GM21619 (cell line): ENCODE measurements at regions not wholly inside any gene's neighbourhood (a gene's known extent, or its start where the extent isn't known, plus 50 kb on each side); places are given as distances from the start of the nearest gene placed in this dataset.
"Not testable (repeated sequence)": the region's sequence is repeated elsewhere in the genome, so short reads cannot be mapped to it uniquely, and the experiment has no call there.

Source experiments
- ATAC-seq: cut with Tn5 transposase; IDR thresholded peaks from one replicate; pipeline ENCODE4 v1.9.1; 2021; ENCODE audit not compliant: unreplicated experiment

DNA sequence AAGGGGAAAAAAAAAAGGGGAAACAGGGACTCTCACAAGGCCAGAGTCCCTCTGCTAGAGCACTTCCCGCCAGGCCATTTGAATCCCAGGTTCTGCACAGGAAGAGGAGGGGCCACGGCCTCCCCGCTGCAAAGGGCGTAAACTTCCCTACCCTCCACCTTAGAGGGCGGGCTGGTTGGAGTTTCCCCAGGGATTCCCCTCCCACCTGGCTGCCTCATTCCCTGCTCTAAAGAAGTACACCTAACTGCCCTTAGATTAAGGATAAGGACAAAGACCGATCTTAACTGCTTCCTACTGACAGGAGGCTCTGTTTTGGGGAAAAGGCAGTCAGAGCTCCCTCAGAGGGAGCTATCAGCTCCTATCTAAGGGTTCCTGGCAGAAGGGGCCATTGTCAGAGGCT lies 102.0 kb upstream of the ARMC3 start:
- no peak for ATAC-seq

DNA sequence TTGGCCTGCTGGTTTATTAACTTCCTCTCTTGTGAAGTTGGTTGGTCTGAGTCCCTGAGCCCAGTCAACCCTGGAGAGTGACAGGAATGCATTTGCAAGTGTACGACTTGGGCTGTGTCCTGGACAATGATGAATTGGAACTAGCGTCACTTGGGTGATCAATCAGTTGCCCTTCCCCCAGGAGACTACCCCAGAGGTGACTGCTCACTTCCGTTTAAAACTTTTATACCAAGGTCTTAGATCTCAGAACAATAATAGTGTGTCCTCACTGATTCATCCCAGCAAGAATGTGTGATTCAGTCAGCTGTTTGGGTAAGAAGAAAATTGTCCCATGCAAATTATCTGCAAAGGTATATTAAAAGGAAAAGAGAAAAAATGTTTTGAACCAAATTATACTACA lies 102.9 kb upstream of the ARMC3 start:
- no peak for ATAC-seq

DNA sequence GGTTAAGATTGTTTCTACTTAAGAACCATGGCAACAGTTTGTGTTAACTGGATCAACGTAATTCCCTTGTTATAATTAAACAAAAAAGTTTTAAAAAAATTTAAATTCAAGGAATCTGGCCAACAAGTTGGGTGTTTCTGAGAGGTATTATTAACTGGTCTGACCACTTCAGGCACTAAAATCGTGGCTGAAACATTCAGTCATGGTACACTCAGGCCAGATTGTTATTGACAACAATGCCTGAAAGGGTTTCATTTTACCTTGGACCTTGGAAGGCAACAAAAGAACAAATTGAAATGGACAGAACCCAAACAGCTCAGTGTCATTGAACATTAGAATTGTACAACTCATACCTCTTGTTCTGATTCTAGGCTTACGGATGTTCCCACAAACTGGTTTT lies 103.3 kb upstream of the ARMC3 start:
- no peak for ATAC-seq

DNA sequence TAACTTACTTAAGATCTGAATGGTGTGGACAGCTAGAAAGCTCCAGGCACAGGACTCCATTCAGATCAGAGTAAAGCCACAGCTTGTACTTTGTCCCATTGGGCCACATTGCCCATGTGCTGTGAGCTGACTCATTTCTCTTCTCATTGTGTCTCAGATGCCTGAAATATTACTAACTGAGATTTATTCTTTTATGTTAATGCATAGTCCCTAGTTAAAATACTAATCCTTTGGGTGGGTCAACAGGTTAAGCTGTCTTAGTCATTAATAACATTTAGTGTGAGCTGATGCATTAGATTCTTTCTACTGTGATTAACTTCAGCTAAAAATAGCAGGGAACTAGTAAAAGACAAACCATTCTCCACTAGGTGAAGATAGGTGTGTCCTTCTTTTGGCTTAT lies 104.7 kb upstream of the ARMC3 start:
- peak; percentile 77 for ATAC-seq

DNA sequence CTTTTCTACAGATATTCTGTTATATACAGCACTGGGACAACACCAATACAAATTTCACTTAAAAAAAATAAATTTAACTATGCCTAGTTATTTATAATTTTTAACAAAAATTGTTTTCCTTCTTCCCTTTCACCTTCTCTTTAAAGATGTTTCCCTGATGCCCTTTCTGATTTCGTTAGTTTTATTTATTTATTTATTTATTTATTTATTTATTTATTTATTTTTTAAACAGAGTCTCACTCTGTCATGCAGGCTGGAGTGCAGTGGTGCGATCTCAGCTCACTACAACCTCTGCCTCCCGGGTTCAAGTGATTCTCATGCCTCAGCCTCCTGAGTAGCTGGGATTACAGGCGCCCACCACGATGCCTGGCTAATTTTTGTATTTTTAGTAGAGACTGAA lies 105.9 kb upstream of the ARMC3 start:
- ATAC-seq = not testable (repeated sequence)

DNA sequence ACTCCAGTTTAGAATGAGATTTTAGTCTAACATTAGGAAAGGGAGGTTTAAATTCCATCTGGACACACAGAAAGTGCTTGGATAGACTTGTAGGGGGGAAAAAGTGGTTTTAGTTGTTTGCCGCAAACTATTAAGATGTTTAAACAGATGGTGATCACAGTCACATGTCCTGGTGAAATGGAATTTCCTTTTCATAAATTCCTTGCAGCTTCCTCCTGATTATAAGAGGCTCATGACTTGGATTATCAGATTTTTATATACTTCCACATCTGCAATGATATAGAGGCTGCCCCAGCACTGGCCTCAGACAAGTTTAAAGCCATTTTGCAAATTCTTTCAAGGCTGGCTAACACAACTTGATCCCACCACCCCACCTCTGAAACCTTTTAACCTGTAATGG lies 106.4 kb upstream of the ARMC3 start:
- ATAC-seq = no peak

DNA sequence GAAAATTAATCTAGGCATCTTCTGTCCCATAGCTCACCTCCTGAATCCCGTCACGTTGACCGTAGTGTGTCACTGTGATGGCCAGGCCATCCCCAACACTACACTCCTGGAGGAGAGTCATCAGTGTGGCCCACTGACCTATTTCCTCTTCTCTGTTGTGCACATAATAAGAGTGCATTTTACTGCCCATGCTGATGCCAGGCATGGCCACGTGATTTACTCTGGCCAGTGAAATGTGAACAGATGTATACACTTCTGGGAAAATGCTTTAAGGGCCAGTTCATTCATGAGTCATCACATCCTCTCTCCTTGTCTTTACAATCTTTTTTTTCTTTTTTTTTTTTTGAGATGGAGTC lies 101.9 kb upstream of the PIP4K2A start:
- no peak for ATAC-seq

DNA sequence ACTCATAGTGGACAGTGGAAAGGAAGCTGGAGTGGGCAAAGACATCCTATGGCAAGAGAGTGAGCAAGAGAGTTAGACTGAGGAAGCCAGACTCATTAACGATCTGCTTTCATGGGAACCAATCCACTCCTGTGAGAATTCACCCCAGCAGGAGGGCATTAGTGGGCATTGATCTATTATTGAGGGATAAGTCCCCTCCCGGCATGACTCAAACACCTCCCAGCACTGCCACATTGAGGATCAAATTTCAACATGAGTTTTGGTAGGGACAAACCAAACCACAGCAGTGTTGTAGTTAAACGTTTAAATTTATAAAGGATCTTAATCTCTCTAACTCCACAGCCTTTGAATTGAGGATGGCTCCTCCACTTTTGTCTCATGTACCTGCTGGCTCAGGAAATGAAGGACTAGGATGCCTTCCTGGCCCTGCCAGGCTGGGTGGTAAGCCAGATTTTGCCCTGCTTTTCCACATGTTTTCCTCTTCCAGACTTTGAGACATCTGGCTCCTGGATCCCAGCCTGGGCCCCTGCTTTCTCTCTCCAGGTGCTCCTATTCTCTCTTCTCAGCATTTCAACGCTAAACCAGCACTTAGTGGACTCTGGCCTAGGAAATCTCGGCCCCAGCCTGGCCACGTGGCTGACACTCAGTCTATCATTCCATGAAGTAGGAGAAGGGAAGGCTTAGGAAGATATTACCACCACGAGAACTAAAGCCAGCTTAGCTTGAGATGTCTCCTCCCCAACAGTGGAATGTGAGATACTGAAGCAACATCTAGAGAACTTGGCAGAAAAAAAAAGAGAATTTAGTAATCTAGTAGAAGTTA lies 96.5 kb upstream of the PIP4K2A start:
- no peak for ATAC-seq

DNA sequence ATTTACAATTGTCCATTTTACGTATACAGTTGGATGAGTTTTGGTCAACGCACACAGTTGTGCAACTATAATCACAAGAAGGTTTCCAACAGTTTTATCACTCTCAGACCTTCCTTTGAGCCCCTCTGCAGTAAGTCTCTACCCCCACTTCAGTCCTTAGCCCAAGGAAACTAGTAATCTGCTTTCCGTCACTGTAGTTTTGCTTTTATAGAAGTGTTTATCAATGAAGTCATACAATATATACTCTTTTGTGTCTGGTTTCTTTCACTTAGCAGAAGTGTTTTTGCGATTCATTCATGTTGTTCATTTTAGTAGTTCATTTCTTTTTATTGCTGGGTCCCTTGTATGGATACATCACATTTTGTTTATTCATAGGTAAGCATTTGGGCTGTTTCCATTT lies 92.9 kb upstream of the PIP4K2A start:
- ATAC-seq = no peak

DNA sequence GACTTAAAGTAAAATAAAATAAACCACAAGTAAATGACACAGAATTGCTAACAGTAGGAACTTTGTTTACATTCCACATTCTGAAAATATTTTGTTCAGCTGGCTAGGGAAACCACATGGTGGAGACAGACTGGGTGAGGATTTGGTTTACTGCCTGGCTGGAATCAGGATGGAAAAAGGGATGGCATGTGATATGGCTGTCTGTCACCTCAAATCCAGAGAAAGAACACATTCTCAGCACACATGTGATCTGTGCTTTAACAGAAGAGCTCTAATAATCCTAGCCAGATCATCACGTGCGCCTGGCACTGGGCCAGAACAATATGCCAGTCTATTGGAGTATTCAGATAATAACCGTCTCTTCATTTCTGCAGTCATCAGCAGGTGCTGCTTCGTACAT lies 90.9 kb upstream of the PIP4K2A start:
- no peak for ATAC-seq

DNA sequence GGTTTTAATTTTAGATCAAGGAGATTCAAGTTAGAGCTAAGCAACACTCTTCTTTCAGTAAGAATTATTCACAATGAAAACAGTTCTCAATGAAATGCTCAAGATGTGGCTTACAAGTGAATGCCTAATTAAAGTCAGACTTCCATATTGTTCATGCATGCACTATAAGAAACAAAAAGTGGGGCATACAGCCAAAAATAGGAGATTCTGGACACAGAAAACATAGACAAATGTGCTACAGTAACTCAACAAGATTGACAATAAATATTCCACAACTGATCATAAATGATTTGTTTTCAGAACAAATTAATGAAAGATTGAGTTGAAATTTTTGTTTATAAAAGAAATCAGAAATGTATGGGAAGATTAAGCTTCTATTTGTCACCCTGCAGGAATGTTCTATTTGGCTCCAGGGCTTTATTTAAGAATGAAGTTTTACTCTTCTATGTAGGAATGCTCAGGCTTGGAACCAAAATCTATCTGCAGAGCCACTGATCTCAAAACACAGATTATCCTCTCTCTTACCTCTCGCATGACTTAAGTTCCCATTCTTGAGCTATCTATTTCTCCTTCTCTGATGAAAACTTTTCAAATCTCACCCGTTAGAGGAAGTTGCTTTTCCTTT lies 89.0 kb upstream of the PIP4K2A start:
- ATAC-seq = no peak

DNA sequence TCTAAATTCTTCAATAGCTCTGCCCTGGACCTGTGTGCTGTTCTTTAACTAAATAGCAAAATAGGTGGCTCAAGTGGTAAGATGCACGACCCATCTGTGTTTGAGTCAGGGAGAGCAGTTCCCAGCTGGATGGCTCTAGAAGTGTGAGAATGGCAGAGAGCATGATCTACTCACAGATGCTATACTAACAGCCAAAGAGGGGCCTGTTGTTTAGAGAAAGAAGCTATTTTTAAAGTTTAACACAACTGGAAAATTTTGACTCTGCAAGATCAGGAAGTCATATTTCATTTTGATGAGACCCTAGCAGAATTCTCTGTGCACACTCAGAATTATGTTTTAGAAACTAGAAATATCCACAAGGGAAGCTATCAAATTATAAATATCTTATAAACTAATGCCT lies 87.4 kb upstream of the PIP4K2A start:
- ATAC-seq = no peak

DNA sequence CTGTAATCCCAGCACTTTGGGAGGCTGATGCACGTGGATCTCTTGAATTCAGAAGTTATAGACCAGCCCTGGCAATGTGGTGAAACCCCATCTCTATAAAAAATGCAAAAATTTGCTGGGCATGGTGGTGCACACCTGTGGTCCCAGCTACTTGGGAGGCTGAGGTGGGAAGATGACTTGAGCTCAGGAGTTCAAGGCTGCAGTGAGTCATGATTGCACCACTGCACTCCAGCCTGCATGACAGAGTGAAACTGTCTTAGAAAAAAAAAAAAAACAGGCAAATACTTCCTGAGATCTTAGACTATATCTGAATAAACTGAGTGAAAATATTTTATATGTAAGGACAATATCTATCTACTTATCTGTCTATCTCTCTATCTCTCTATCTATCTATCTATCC lies 83.4 kb upstream of the PIP4K2A start:
- not testable (repeated sequence) for ATAC-seq

DNA sequence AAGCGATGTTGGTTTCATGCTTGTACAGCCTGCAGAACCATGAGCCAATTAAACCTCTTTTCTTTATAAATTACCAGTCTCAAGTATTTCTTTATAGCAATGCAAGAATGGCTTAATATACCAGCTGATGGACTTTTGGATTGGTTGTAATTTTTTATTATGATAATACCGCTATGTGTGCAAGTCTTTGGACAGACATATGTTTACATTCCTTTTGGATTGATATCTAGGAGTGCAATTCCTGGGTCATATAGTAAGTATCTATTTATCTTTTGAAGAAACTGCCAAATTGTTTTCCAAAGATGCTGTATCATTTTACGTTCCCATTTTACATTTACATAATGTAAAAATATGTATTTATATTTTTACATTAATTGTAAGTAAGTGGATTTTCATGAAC lies 81.2 kb upstream of the PIP4K2A start:
- no peak for ATAC-seq

DNA sequence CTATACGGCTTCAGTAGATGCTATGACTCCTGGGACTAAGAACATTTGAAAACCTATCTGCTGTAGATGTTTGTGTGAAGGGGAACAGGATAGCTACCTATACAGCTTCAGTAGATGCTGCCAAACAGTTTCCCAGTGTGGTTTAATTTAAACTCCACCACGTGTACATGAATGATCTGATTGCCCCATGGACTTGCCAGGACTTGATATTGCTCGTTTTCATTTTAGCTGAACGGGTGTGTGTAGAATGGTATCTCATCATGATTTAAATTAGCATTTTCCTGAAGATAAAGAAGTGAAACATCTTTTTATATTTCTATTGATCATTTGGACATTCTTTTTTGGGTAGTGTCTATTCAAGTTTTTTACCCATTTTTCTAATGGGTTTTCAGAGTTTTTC lies 77.8 kb upstream of the PIP4K2A start:
- no peak for ATAC-seq

DNA sequence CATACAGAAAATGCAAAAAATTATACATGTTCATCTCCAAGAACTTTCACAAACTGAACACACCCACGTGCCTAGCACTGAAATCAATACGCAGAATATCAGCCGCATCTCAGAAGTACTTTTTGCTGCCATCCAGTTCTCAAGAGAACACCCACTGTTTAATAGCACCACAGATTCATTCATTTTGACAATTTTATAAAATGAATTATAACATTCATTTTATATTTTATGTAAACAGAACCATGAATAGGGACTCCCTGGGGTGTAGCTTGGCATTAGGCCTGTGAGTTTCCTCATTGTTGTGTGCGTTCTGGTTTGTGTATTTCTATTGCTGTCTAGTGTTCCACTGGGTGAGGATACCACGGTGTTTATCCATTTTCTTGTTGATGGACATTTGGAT lies 77.3 kb upstream of the PIP4K2A start:
- ATAC-seq = no peak

DNA sequence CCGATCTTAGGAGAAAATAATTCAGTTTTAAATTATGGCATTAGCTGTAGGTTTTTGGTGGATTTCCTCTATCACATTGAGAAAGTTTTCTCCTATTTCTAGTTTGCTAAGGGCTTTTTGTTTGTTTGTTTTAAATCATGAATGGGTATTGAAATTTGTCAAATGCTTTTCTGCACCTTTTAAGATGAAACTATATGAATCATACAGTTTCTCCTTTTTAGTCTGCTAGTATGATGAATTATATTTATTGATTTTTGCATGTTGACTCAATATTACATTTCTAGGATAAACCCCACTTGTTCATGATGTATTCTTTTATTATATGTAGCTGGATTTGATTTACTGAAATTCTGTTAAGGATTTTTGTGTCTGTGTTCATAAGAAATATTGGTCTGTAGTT lies 70.3 kb upstream of the PIP4K2A start:
- ATAC-seq = no peak

DNA sequence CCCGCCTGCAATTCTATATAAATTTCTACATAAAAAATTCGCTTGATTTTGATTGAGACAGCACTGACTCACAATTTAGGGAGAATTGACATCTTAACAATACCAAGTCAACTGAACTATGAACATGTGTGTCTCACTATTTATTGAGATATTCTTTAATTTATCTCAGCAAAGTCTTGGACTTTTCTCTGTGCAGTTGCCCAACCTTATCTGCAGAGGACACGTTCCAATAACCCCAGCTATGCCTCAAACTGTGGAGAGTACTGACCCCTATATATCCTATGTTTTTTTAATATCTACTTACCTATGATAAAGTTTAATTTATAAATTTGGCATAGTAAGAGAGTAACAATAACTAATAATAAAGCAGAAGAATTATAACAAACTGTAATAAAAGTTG lies 69.4 kb upstream of the PIP4K2A start:
- ATAC-seq = no peak

DNA sequence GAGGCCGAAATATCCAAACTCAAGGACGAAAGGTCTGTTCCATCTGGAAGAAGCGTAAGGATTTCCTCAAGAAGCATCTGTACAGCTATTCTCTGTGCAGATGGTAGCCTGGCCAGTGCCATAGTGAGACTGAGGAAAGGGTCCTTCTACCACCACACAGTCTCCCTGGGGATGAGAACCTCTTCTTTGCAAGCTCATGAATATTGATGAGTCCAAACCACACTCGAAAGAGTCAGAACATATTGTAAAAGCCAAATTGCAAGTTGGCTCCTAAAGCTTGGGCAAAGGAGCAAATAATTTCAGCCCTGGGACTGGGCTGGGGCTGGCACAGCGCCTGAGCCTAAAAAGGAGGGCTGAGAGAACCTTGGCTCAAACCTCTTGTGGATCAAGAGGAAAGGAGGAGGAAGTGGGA lies 66.1 kb upstream of the PIP4K2A start:
- no peak for ATAC-seq

DNA sequence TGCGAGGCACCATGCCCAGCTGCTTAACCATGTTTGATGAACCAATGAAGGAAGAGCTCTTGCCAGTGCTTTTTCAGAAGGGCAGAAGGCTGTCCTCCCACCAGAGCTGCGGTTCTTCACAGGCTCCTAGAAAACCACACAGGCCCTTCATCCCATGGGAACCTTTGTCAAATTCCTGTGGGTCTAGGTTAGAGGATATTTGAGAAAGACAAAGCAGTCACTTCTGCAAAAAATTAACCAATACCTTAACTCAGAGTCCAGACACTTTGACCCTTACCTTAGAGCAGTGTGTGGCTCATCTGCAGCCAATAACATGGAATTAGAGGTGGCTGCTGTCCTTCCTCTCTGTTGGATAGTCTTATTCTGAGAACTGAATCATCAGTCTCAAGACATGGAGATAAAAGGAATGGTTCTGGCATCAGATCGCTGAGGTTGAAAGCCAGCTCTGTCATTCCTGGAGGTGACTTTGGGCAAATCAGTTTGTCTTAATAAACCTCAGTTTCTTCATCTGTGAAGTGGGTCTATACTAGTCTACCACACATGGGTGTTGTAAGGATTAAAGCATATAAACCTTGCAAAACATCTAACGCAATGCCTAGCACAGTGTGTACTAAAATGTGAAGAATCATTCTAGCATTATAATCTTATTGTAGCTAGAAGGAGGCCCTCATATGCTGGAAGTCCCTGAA lies 65.1 kb upstream of the PIP4K2A start:
- ATAC-seq = no peak

DNA sequence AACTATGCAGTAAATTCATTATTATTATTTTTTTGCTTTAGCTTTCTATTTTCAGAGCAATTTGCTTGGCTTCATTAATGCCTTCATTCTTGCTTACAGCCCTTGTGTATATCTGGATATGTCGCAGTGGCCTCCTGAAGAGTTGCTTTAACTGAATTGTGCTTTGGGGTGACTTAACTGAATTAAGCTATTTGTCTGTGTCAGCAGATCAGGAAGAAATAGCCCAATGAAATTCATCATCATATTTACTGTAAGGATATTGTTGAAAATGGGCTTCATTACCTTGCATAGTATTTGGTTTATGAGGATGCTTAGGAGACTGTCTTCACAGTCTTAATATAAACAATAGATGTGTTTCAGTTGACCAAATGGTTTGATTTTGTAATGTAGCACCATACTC lies 59.7 kb upstream of the PIP4K2A start:
- no peak for ATAC-seq

DNA sequence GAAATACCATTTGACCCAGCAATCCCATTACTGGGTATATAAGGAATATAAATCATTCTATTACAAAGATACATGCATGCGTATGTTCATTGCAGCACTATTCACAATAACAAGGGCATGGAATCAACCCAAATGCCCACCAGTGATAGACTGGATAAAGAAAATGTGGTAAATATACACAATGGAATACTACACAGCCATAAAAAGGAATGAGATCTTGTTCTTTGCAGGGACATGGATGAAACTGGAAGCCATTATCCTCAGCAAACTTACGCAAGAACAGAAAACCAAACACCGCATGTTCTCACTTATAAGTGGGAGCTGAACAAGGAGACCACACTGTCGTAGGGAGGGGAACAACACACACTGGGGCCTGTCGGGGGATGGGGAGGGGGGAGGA lies 57.3 kb upstream of the PIP4K2A start:
- ATAC-seq = not testable (repeated sequence)
